Chondrocyte (in vitro differentiated cells): ENCODE measurements at regions not wholly inside any gene's neighbourhood (a gene's known extent, or its start where the extent isn't known, plus 50 kb on each side); places are given as distances from the start of the nearest gene placed in this dataset.

Experiments
- DNase-seq: peaks from one replicate; pipeline ENCODE4 v3.0.0; 2021; ENCODE audit warnings: mixed read lengths, low spot score
- H3K27ac Mint-ChIP-seq: one replicate; pipeline ENCODE4 v1.8.0; 2021; ENCODE audit warnings: mild to moderate bottlenecking, moderate library complexity, mixed read lengths; ENCODE audit not compliant: unreplicated experiment
- H3K27me3 Mint-ChIP-seq: 2 replicates; pipeline ENCODE4 v1.8.0; 2021; ENCODE audit warnings: low read depth, mixed read lengths
- H3K36me3 Mint-ChIP-seq: 2 replicates; pipeline ENCODE4 v1.8.0; 2021; ENCODE audit warnings: low read depth, mixed read lengths
- H3K4me1 Mint-ChIP-seq: 2 replicates; pipeline ENCODE4 v1.8.0; 2021; ENCODE audit warnings: low read depth, mild to moderate bottlenecking, mixed read lengths
- H3K4me3 Mint-ChIP-seq: one replicate; pipeline ENCODE4 v1.8.0; 2021; ENCODE audit warnings: mild to moderate bottlenecking, moderate library complexity, mixed read lengths; ENCODE audit not compliant: unreplicated experiment
- H3K9me3 Mint-ChIP-seq: 2 replicates; pipeline ENCODE4 v1.8.0; 2021; ENCODE audit warnings: low read depth, mixed read lengths
- CTCF ChIP-seq: fragments of 200-600 bp; sonication (generic); IDR thresholded peaks from 2 replicates; pipeline ENCODE4 v1.5.0; 2021; ENCODE audit warnings: antibody characterized with exemption, mild to moderate bottlenecking, moderate library complexity

GRCh38 chr7:120030876-120031275 lies 242.1 kb upstream of the KCND2 start:
- TF ChIP-seq CTCF = no peak
- Mint-ChIP-seq H3K9me3 (no peaks in the 10 kb centered on the region), H3K4me3 (no peak overlapping the region), H3K27me3 (no peaks in the 10 kb centered on the region), H3K4me1 (no peaks in the 10 kb centered on the region), H3K27ac (no peak overlapping the region), H3K36me3 (no peaks in the 10 kb centered on the region)
- DNase-seq = no peak

GRCh38 chr7:120033114-120033513 lies 239.9 kb upstream of the KCND2 start:
- H3K4me3 Mint-ChIP-seq = no peak overlapping the region
- DNase-seq = no peak
- no peaks in the 10 kb centered on the region for H3K36me3 Mint-ChIP-seq
- H3K27me3 Mint-ChIP-seq = no peaks in the 10 kb centered on the region
- TF ChIP-seq CTCF = no peak
- no peak overlapping the region for H3K27ac Mint-ChIP-seq
- H3K9me3 Mint-ChIP-seq = peaks cover 6% of the 10 kb centered on the region
- H3K4me1 Mint-ChIP-seq = no peaks in the 10 kb centered on the region

DNA sequence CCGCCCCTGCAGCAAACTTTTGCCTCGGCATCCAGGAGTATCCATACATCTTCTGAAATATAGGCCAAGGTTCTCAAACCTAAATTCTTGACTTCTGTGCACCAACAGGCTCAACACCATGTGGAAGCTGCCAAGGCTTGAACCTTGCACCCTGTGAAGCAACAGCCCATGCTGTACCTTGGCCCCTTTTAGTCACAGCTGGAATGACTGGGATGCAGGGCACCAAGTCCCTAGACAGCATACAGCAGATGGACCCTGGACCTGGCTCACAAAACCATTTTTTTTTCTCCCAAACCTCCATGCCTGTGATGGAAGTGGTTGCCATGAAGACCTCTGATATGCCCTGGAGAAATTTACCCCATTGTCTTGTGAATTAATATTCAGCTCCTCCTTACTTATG lies 233.8 kb upstream of the KCND2 start:
- no peaks in the 10 kb centered on the region for H3K27me3 Mint-ChIP-seq
- peaks cover 20% of the 10 kb centered on the region for H3K9me3 Mint-ChIP-seq
- no peak for TF ChIP-seq CTCF
- H3K4me3 Mint-ChIP-seq = no peak overlapping the region
- no peak overlapping the region for H3K27ac Mint-ChIP-seq
- no peaks in the 10 kb centered on the region for H3K4me1 Mint-ChIP-seq
- no peak for DNase-seq
- peaks cover 2% of the 10 kb centered on the region for H3K36me3 Mint-ChIP-seq

DNA sequence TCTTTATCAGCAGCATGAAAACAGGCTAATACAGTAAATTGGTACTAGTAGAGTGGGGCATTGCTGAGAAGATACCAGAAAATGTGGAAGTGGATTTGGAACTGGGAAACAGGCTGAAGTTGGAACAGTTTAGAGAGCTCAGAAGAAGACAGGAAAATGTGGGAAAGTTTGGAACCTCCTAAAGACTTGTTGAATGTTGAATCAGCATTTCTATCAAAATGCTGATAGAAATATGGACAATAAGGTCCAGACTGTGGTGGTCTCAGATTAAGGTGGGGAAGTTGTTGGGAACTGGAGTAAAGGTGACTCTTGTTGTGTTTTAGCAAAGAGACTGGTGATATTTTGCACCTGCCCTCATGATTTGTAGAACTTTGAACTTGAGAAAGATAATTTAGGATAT lies 231.2 kb upstream of the KCND2 start:
- H3K4me3 Mint-ChIP-seq = no peak overlapping the region
- no peaks in the 10 kb centered on the region for H3K4me1 Mint-ChIP-seq
- DNase-seq = no peak
- TF ChIP-seq CTCF = no peak
- H3K27me3 Mint-ChIP-seq = no peaks in the 10 kb centered on the region
- H3K27ac Mint-ChIP-seq = no peak overlapping the region
- H3K9me3 Mint-ChIP-seq = peaks cover 20% of the 10 kb centered on the region
- peaks cover 2% of the 10 kb centered on the region for H3K36me3 Mint-ChIP-seq

GRCh38 chr7:120043250-120043649 lies 229.7 kb upstream of the KCND2 start:
- no peak overlapping the region for H3K27ac Mint-ChIP-seq
- no peak overlapping the region for H3K4me3 Mint-ChIP-seq
- TF ChIP-seq CTCF = no peak
- no peaks in the 10 kb centered on the region for H3K4me1 Mint-ChIP-seq
- DNase-seq = no peak
- H3K27me3 Mint-ChIP-seq = no peaks in the 10 kb centered on the region
- H3K36me3 Mint-ChIP-seq = peaks cover 2% of the 10 kb centered on the region
- peaks cover 14% of the 10 kb centered on the region for H3K9me3 Mint-ChIP-seq
